HG03045 (cell line): ENCODE measurements at regions not wholly inside any gene's neighbourhood (a gene's known extent, or its start where the extent isn't known, plus 50 kb on each side); places are given as distances from the start of the nearest gene placed in this dataset.
A peak's percentile ranks its signal among the peaks of the same experiment; 100 is the strongest.

Experiments used
- ATAC-seq: cut with Tn5 transposase; IDR thresholded peaks from one replicate; pipeline ENCODE4 v1.9.1; 2021; ENCODE audit warnings: mild to moderate bottlenecking, moderate library complexity; ENCODE audit not compliant: unreplicated experiment

GRCh38 chr2:37836270-37836669 lies 88.8 kb upstream of the RMDN2 start:
- ATAC-seq: no peak

GRCh38 chr2:37836711-37837110 lies 88.4 kb upstream of the RMDN2 start:
- ATAC-seq: no peak

- ATAC-seq: no peak
These were observed 87.3 kb upstream of the RMDN2 start for GRCh38 chr2:37837628-37838328.

GRCh38 chr2:37838541-37839167 lies 86.4 kb upstream of the RMDN2 start:
- no peak for ATAC-seq

GRCh38 chr2:37839991-37840390 lies 85.1 kb upstream of the RMDN2 start:
- ATAC-seq: no peak

GRCh38 chr2:37842732-37843440 lies 82.2 kb upstream of the RMDN2 start:
- ATAC-seq: no peak

- ATAC-seq: no peak
These were observed 81.5 kb upstream of the RMDN2 start for GRCh38 chr2:37843556-37843955.

GRCh38 chr2:37846207-37846606 lies 78.9 kb upstream of the RMDN2 start:
- ATAC-seq: no peak

GRCh38 chr2:37847792-37848191 lies 77.3 kb upstream of the RMDN2 start:
- ATAC-seq: no peak

GRCh38 chr2:37848451-37848850 lies 76.6 kb upstream of the RMDN2 start:
- no peak for ATAC-seq

GRCh38 chr2:37849911-37850310 lies 75.2 kb upstream of the RMDN2 start:
- ATAC-seq: no peak

GRCh38 chr2:37851428-37851827 lies 73.7 kb upstream of the RMDN2 start:
- ATAC-seq: peak; percentile 7

- peak; percentile 66 for ATAC-seq
These were observed 73.1 kb upstream of the RMDN2 start for GRCh38 chr2:37851828-37852584.

- no peak for ATAC-seq
These were observed 72.5 kb upstream of the RMDN2 start for GRCh38 chr2:37852585-37853014.

GRCh38 chr2:37854676-37855282 lies 70.3 kb upstream of the RMDN2 start:
- ATAC-seq: no peak

GRCh38 chr2:37855283-37856041 lies 69.6 kb upstream of the RMDN2 start:
- ATAC-seq: no peak

GRCh38 chr2:37856101-37856751 lies 68.9 kb upstream of the RMDN2 start:
- no peak for ATAC-seq

- ATAC-seq: no peak
These were observed 67.3 kb upstream of the RMDN2 start for GRCh38 chr2:37857575-37858399.

GRCh38 chr2:37858400-37858711 lies 66.7 kb upstream of the RMDN2 start:
- ATAC-seq: no peak
